ENCODE measurements at regions not wholly inside any gene's neighbourhood (a gene's known extent, or its start where the extent isn't known, plus 50 kb on each side); places are given as distances from the start of the nearest gene placed in this dataset.
A peak's percentile ranks its signal among the peaks of the same experiment; 100 is the strongest.

DNA sequence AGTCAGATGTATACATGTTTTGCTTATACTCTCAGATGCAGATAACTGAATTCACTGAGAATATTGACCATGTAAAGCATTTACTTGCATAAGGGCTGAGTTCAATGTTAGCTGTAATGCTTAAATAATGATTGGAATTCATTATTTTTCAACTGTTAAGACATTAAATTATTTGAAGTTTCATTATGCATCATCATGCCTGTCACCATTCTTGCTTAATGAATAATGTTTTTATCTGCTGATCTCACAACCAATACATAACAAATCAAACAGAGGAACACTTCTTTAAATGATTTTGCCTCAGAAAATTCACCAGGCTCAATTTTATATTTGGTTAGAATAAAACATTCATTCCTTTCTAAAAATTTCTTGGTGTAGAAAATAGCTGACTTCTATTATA is 233.4 kb downstream of the GPR37 start:
- H3K9me3 ChIP-seq = no peaks in the 10 kb centered on the region
- H3K4me3 ChIP-seq (ENCODE audit: low read depth, low read length) = no peak overlapping the region
- H3K36me3 ChIP-seq = no peaks in the 10 kb centered on the region
- DNase-seq = no peak
- no peaks in the 10 kb centered on the region for H3K4me1 ChIP-seq
- H3K27me3 ChIP-seq = no peaks in the 10 kb centered on the region
- TF ChIP-seq, protein P1, sequence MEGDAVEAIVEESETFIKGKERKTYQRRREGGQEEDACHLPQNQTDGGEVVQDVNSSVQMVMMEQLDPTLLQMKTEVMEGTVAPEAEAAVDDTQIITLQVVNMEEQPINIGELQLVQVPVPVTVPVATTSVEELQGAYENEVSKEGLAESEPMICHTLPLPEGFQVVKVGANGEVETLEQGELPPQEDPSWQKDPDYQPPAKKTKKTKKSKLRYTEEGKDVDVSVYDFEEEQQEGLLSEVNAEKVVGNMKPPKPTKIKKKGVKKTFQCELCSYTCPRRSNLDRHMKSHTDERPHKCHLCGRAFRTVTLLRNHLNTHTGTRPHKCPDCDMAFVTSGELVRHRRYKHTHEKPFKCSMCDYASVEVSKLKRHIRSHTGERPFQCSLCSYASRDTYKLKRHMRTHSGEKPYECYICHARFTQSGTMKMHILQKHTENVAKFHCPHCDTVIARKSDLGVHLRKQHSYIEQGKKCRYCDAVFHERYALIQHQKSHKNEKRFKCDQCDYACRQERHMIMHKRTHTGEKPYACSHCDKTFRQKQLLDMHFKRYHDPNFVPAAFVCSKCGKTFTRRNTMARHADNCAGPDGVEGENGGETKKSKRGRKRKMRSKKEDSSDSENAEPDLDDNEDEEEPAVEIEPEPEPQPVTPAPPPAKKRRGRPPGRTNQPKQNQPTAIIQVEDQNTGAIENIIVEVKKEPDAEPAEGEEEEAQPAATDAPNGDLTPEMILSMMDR (IDR thresholded peaks at IDR 0.05; ENCODE audit: low read depth, low read length) = no peak

DNA sequence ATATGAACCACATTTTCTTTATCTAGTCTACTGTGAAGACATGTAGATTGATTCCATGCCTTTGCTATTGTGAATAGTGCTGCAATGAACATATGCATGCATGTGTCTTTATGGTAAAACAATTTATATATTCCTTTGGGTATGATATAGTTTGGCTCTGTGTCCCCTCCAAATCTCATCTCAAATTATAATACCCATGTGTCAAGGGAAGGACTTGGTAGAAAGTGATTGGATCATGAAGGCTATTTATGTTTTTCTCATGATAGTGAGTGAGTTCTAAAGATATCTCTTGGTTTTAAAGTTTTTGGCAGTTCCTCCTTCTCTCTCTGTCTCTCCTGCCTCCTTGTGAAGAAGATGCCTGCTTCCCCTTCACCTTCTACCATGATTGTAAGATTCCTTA is 248.7 kb downstream of the GPR37 start:
- TF ChIP-seq, protein P1 (IDR thresholded peaks at IDR 0.05; ENCODE audit: low read depth, low read length) = no peak
- no peak for DNase-seq
- H3K9me3 ChIP-seq = no peaks in the 10 kb centered on the region
- no peaks in the 10 kb centered on the region for H3K4me1 ChIP-seq
- no peaks in the 10 kb centered on the region for H3K36me3 ChIP-seq
- H3K27me3 ChIP-seq = no peaks in the 10 kb centered on the region
- no peak overlapping the region for H3K4me3 ChIP-seq (ENCODE audit: low read depth, low read length)

DNA sequence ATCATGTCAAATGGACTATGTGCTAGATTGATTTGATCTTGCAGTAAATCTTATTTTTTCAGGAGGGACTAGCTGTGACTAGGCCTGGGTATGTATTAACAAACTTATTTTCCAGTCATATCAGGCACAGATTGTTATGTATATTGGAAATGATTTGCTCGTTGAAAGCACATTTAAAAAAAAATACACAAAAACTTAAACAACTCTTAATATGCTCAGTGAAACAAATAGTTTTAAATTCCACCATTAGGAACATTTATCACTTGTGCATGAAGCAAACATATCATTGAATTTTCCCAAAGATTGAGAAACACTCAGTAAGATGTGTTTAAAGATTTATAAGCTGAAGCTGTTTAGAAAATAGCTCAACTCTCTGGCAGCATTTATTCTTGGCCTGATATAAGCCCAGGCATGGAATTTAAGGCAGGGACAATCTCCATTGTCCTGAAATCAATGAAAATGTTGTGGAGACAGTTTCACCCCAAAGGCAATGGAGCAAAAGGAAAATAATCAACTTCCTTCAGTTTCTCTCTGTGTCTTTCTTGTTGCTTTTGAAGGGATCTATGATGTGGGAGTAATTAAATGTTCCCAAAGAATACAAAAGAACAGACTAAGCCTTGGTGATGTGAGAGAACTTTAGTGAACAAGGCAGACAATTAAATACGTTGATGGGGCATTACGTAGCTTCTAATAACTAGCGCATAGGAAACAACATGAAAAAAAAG is 250.3 kb downstream of the GPR37 start:
- no peaks in the 10 kb centered on the region for H3K36me3 ChIP-seq
- DNase-seq = no peak
- no peaks in the 10 kb centered on the region for H3K4me1 ChIP-seq
- H3K9me3 ChIP-seq = no peaks in the 10 kb centered on the region
- TF ChIP-seq, protein P1 (IDR thresholded peaks at IDR 0.05; ENCODE audit: low read depth, low read length) = no peak
- no peaks in the 10 kb centered on the region for H3K27me3 ChIP-seq
- no peak overlapping the region for H3K4me3 ChIP-seq (ENCODE audit: low read depth, low read length)

DNA sequence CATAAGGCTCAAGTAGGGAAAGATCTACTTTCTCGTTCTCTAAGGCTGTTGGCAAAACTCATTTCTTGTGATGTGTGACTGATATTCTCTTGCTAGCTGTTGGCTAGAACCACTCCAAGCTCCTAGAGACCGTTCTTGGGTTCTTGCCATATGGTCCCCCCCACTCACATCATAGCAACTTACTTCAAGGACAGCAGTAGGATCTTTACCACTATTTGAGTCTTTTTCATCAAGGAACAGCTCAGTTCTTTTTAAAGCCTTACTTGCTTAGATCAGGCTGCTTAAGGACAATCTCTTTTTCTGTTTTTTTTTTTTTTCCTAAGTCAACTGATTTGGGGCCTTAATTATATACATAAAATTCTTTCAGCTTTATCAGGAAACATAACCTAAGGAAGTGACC is 251.1 kb downstream of the GPR37 start:
- DNase-seq = no peak
- H3K4me1 ChIP-seq = no peaks in the 10 kb centered on the region
- no peaks in the 10 kb centered on the region for H3K27me3 ChIP-seq
- no peaks in the 10 kb centered on the region for H3K9me3 ChIP-seq
- no peak overlapping the region for H3K4me3 ChIP-seq (ENCODE audit: low read depth, low read length)
- TF ChIP-seq, protein P1 (IDR thresholded peaks at IDR 0.05; ENCODE audit: low read depth, low read length) = no peak
- no peaks in the 10 kb centered on the region for H3K36me3 ChIP-seq

DNA sequence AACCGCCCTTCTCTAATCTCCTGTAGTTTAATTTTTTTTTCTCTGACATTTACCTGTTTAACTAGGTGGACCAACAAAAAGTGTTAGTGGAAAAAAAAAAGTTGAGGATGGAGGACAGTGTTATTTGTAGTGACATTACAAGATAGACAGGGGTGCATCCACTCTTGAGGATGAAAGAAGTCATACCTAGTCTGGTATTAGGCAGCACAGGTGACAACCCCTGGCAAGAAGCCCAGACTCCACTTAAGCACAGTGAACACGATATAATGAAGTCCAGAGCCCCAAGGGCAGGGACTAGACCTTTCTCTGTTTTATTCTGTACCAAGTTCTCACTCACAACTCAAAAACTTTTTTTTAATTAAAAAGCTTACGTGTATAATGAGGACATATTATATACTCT is 268.4 kb downstream of the GPR37 start:
- Histone ChIP-seq H3K27me3 (no peaks in the 10 kb centered on the region), H3K36me3 (no peaks in the 10 kb centered on the region), H3K4me1 (no peaks in the 10 kb centered on the region), H3K9me3 (no peaks in the 10 kb centered on the region), H3K4me3 (ENCODE audit: low read depth, low read length) (no peak overlapping the region)
- peak; percentile 57 for DNase-seq
- TF ChIP-seq, protein P1 (IDR thresholded peaks at IDR 0.05; ENCODE audit: low read depth, low read length) = no peak

DNA sequence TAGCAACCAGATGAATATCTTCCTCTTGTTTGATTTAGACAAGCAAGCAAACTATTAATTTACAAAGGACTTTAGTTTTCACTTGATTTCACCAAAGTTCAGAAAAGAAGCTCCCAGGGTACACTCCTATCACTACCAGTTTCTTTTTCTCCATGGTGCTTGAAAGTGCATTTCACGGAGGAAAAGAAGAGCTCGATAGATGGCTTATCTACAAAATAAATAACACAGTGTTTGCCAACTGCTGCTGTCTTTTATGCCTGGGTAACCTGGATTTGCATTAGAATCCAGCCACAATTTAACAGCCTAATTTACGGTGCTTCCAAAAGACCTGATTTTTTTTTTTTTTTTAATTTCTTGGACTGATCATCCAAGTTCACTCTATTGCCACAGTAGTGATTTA is 275.7 kb downstream of the GPR37 start:
- TF ChIP-seq, protein P1 (IDR thresholded peaks at IDR 0.05; ENCODE audit: low read depth, low read length) = no peak
- no peaks in the 10 kb centered on the region for H3K4me1 ChIP-seq
- DNase-seq = no peak
- no peaks in the 10 kb centered on the region for H3K36me3 ChIP-seq
- H3K4me3 ChIP-seq (ENCODE audit: low read depth, low read length) = peak overlapping the region; percentile 19; the same call in 1 of the 2 replicates
- no peaks in the 10 kb centered on the region for H3K9me3 ChIP-seq
- H3K27me3 ChIP-seq = no peaks in the 10 kb centered on the region
